ENCODE measurements at regions not wholly inside any gene's neighbourhood (a gene's known extent, or its start where the extent isn't known, plus 50 kb on each side); places are given as distances from the start of the nearest gene placed in this dataset.

DNA sequence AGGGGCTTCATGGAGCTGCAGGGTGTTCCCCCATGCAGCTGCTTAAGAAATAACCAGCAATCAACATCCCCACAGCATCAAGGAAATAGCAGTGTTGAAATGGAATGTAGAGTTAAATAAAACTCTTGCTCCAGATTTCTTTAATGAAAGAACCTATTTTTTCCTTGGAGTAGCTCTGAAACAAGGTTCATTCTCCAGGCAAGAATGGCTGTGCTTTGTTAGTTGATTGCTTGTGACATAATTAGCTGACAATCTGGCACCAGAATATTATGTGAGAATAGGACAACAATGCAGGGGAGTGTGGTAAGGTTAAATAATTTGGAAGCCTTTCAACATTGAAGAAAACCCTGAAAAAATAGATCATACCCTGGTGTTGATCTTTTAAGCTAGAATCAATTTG lies 254.2 kb upstream of the RRP15 start:
- TF ChIP-seq CTCF (IDR thresholded peaks at IDR 0.05; ENCODE audit: low read depth, low read length) (no peak), EZH2phosphoT487 (IDR thresholded peaks at IDR 0.05; ENCODE audit: low read depth) (no peak)
